WTC11 (cell line): ENCODE measurements at regions not wholly inside any gene's neighbourhood (a gene's known extent, or its start where the extent isn't known, plus 50 kb on each side); places are given as distances from the start of the nearest gene placed in this dataset.

ENCODE experiments used
- ATAC-seq: fragments of 200-7000 bp; cut with Tn5 transposase; 2 replicates; pipeline ENCODE4 v1.10.0; 2021; ENCODE audit warnings: mild to moderate bottlenecking, moderate library complexity
- CTCF ChIA-PET: fragments of 300-600 bp; sonication (Branson Sonifier 250); formaldehyde crosslinking; loops from one replicate; lab custom pipeline; 2021; ENCODE audit warnings: antibody characterized with exemption; lab: Charles Lee
- POLR2A ChIA-PET: fragments of 350-600 bp; sonication (Branson Sonifier 250); formaldehyde crosslinking; loops from one replicate; lab custom pipeline; 2021; ENCODE audit warnings: antibody characterized with exemption; lab: Charles Lee
- DNase-seq: peaks from one replicate; pipeline ENCODE4 v3.0.0; 2021; ENCODE audit warnings: low spot score
- H3K27ac Mint-ChIP-seq: 2 replicates; pipeline ENCODE4 v1.8.0; 2021; ENCODE audit warnings: mixed read lengths
- H3K27me3 Mint-ChIP-seq: 2 replicates; pipeline ENCODE4 v1.8.0; 2021; ENCODE audit warnings: low read depth, mild to moderate bottlenecking, moderate library complexity, mixed read lengths
- H3K36me3 Mint-ChIP-seq: 2 replicates; pipeline ENCODE4 v1.8.0; 2021; ENCODE audit warnings: mixed read lengths
- H3K4me1 Mint-ChIP-seq: 2 replicates; pipeline ENCODE4 v1.8.0; 2022; ENCODE audit warnings: mixed read lengths
- H3K4me3 Mint-ChIP-seq: 2 replicates; pipeline ENCODE4 v1.8.0; 2021; ENCODE audit warnings: mild to moderate bottlenecking, moderate library complexity, mixed read lengths
- H3K9me3 Mint-ChIP-seq: 2 replicates; pipeline ENCODE4 v1.8.0; 2021; ENCODE audit warnings: mixed read lengths
- ATF2 ChIP-seq: sonication (generic); formaldehyde crosslinking; IDR thresholded peaks from 2 replicates; pipeline ENCODE4 v1.8.1; 2022; ENCODE audit warnings: low read depth, missing genetic modification reagents, borderline replicate concordance
- ATF6 ChIP-seq: sonication (generic); formaldehyde crosslinking; IDR thresholded peaks from 2 replicates; pipeline ENCODE4 v1.8.1; 2023; ENCODE audit warnings: mild to moderate bottlenecking, missing genetic modification reagents
- CDX4 ChIP-seq: fragments of 250-450 bp; sonication (Bioruptor Pico); IDR thresholded peaks from 2 replicates; pipeline ENCODE4 v1.9.0; 2021; ENCODE audit warnings: moderate library complexity, mild to moderate bottlenecking, inconsistent platforms, borderline replicate concordance
- CREM ChIP-seq: sonication (generic); formaldehyde crosslinking; IDR thresholded peaks from 2 replicates; pipeline ENCODE4 v1.8.1; 2022; ENCODE audit warnings: mild to moderate bottlenecking, missing genetic modification reagents, moderate library complexity
- ESRRA ChIP-seq: sonication (generic); formaldehyde crosslinking; IDR thresholded peaks from 2 replicates; pipeline ENCODE4 v1.8.1; 2022; ENCODE audit warnings: mild to moderate bottlenecking, missing genetic modification reagents, borderline replicate concordance
- FOXP4 ChIP-seq: sonication (generic); formaldehyde crosslinking; IDR thresholded peaks from 2 replicates; pipeline ENCODE4 v1.8.0; 2022; ENCODE audit warnings: mild to moderate bottlenecking, missing genetic modification reagents
- IRF1 ChIP-seq: sonication (generic); formaldehyde crosslinking; IDR thresholded peaks from 2 replicates; pipeline ENCODE4 v1.8.0; 2023; ENCODE audit warnings: missing genetic modification reagents
- IRF2 ChIP-seq: sonication (generic); formaldehyde crosslinking; IDR thresholded peaks from 2 replicates; pipeline ENCODE4 v1.8.0; 2022; ENCODE audit warnings: low read depth, missing genetic modification reagents, borderline replicate concordance
- JAZF1 ChIP-seq: fragments of 250-450 bp; sonication (Bioruptor Pico); IDR thresholded peaks from 2 replicates; pipeline ENCODE4 v1.9.0; 2021; ENCODE audit warnings: moderate library complexity, mild to moderate bottlenecking, inconsistent platforms
- NFYB ChIP-seq: sonication (generic); formaldehyde crosslinking; conservative IDR thresholded peaks from 2 replicates; pipeline ENCODE4 v1.8.0; 2022; ENCODE audit warnings: low read depth, missing genetic modification reagents
- NR2C2 ChIP-seq: sonication (generic); formaldehyde crosslinking; IDR thresholded peaks from 2 replicates; pipeline ENCODE4 v1.8.0; 2022; ENCODE audit warnings: mild to moderate bottlenecking, missing genetic modification reagents
- NR3C1 ChIP-seq: sonication (generic); formaldehyde crosslinking; conservative IDR thresholded peaks from 2 replicates; pipeline ENCODE4 v1.8.1; 2023; ENCODE audit warnings: low read depth, mild to moderate bottlenecking, missing genetic modification reagents
- PRRX2 ChIP-seq: fragments of 250-450 bp; sonication (Bioruptor Pico); IDR thresholded peaks from 2 replicates; pipeline ENCODE4 v1.8.0; 2021; ENCODE audit warnings: mild to moderate bottlenecking
- RORB ChIP-seq: fragments of 250-450 bp; sonication (Bioruptor Pico); IDR thresholded peaks from 2 replicates; pipeline ENCODE4 v1.9.0; 2021; ENCODE audit warnings: mild to moderate bottlenecking
- SMAD3 ChIP-seq: sonication (generic); formaldehyde crosslinking; IDR thresholded peaks from 2 replicates; pipeline ENCODE4 v1.8.0; 2022; ENCODE audit warnings: missing genetic modification reagents, mild to moderate bottlenecking, borderline replicate concordance
- USF1 ChIP-seq: sonication (generic); formaldehyde crosslinking; IDR thresholded peaks from 2 replicates; pipeline ENCODE4 v1.8.0; 2022; ENCODE audit warnings: mild to moderate bottlenecking, missing genetic modification reagents
- ZBTB21 ChIP-seq: sonication (generic); formaldehyde crosslinking; IDR thresholded peaks from 2 replicates; pipeline ENCODE4 v1.8.1; 2023; ENCODE audit warnings: mild to moderate bottlenecking, missing genetic modification reagents, borderline replicate concordance
- ZNF138 ChIP-seq: sonication (generic); formaldehyde crosslinking; conservative IDR thresholded peaks from 2 replicates; pipeline ENCODE4 v1.8.1; 2022; ENCODE audit warnings: mild to moderate bottlenecking, moderate library complexity, missing genetic modification reagents
- ZNF263 ChIP-seq: sonication (generic); formaldehyde crosslinking; IDR thresholded peaks from 2 replicates; pipeline ENCODE4 v1.8.1; 2022; ENCODE audit warnings: low read depth, mild to moderate bottlenecking, moderate library complexity, missing genetic modification reagents
- ZNF396 ChIP-seq: fragments of 250-450 bp; sonication (Bioruptor Pico); IDR thresholded peaks from 2 replicates; pipeline ENCODE4 v1.8.0; 2021; ENCODE audit warnings: mild to moderate bottlenecking, moderate library complexity, borderline replicate concordance
- ZNF532 ChIP-seq: fragments of 250-450 bp; sonication (Bioruptor Pico); IDR thresholded peaks from 2 replicates; pipeline ENCODE4 v1.9.0; 2021; ENCODE audit warnings: mild to moderate bottlenecking, borderline replicate concordance

- no peak overlapping the region for H3K4me3 Mint-ChIP-seq
- no peaks in the 10 kb centered on the region for H3K27me3 Mint-ChIP-seq
- ChIA-PET POLR2A (no interaction called here), CTCF (no interaction called here)
- DNase-seq = no peak
- TF ChIP-seq RORB (CRISPR knock-in tag) (no peak), ZNF138 (no peak), ZNF263 (CRISPR knock-in tag) (no peak), IRF2 (CRISPR knock-in tag) (no peak), PRRX2 (CRISPR knock-in tag) (no peak), ZNF396 (CRISPR knock-in tag) (no peak), IRF1 (CRISPR knock-in tag) (no peak), ATF6 (CRISPR knock-in tag) (no peak), CDX4 (CRISPR knock-in tag) (no peak), NFYB (no peak), ESRRA (no peak), NR3C1 (CRISPR knock-in tag) (no peak), NR2C2 (CRISPR knock-in tag) (no peak), ZNF532 (no peak), CREM (CRISPR knock-in tag) (no peak)
- H3K27ac Mint-ChIP-seq = no peak overlapping the region
- peaks cover 9% of the 10 kb centered on the region; the same call in 1 of the 2 replicates for H3K4me1 Mint-ChIP-seq
- H3K36me3 Mint-ChIP-seq = no peaks in the 10 kb centered on the region
- peaks cover 13% of the 10 kb centered on the region for H3K9me3 Mint-ChIP-seq
- ATAC-seq = no peak
Observed at GRCh38 chr4:154076921-154077320, 288.0 kb upstream of the SFRP2 start.

- ChIA-PET CTCF (no interaction called here), POLR2A (no interaction called here)
- no peak overlapping the region for H3K27ac Mint-ChIP-seq
- H3K4me1 Mint-ChIP-seq = peaks cover 7% of the 10 kb centered on the region; the same call in 1 of the 2 replicates
- no peak for DNase-seq
- H3K36me3 Mint-ChIP-seq = no peaks in the 10 kb centered on the region
- no peaks in the 10 kb centered on the region for H3K27me3 Mint-ChIP-seq
- H3K4me3 Mint-ChIP-seq = no peak overlapping the region
- H3K9me3 Mint-ChIP-seq = peaks cover 10% of the 10 kb centered on the region
- no peak for ATAC-seq
- TF ChIP-seq JAZF1 (CRISPR knock-in tag) = no peak
- no peak for TF ChIP-seq NFYB
- TF ChIP-seq ATF2 (CRISPR knock-in tag) = no peak
- no peak for TF ChIP-seq FOXP4 (CRISPR knock-in tag)
- no peak for TF ChIP-seq USF1
- TF ChIP-seq SMAD3 = no peak
- no peak for TF ChIP-seq ZBTB21 (CRISPR knock-in tag)
Observed at GRCh38 chr4:154073107-154073822, 284.4 kb upstream of the SFRP2 start.
